NCI-H2081 treated with DMSO at 0.1 percent for 48 hours (cell line): ENCODE measurements at regions not wholly inside any gene's neighbourhood (a gene's known extent, or its start where the extent isn't known, plus 50 kb on each side); places are given as distances from the start of the nearest gene placed in this dataset.

Source experiments
- DNase-seq: peaks from one replicate; lab custom pipeline; 2025; lab: John Stamatoyannopoulos, UW

- no peak for DNase-seq
Observed at GRCh38 chr2:138441916-138442315, 59.7 kb upstream of the SPOPL start.

- no peak for DNase-seq
Observed at GRCh38 chr2:138444411-138444810, 57.2 kb upstream of the SPOPL start.

- DNase-seq: no peak
Observed at GRCh38 chr2:138445227-138445626, 56.3 kb upstream of the SPOPL start.

GRCh38 chr2:138446043-138446442, 55.5 kb upstream of the SPOPL start:
- no peak for DNase-seq

GRCh38 chr2:138447889-138448570, 53.5 kb upstream of the SPOPL start:
- DNase-seq: no peak
